Activated CD8-positive, alpha-beta memory T cell treated with anti-CD3 and anti-CD28 coated beads for 4 hours (primary cell): ENCODE measurements at regions not wholly inside any gene's neighbourhood (a gene's known extent, or its start where the extent isn't known, plus 50 kb on each side); places are given as distances from the start of the nearest gene placed in this dataset.
A peak's percentile ranks its signal among the peaks of the same experiment; 100 is the strongest.

ENCODE experiments used
- DNase-seq, 2 donors: peaks; one replicate each; pipeline ENCODE4 v3.0.0-alpha.2; 2020; ENCODE audit warnings: low read depth in 2 of 2

GRCh38 chr6:148090326-148090725, 252.3 kb upstream of the SASH1 start:
- DNase-seq, result no peak

GRCh38 chr6:148091394-148091793, 251.2 kb upstream of the SASH1 start:
- no peak for DNase-seq

- DNase-seq, result no peak
Observed at GRCh38 chr6:148103436-148103835, 239.2 kb upstream of the SASH1 start.

GRCh38 chr6:148104131-148104530, 238.5 kb upstream of the SASH1 start:
- no peak for DNase-seq

GRCh38 chr6:148105695-148106094, 236.9 kb upstream of the SASH1 start:
- DNase-seq, result no peak

GRCh38 chr6:148107911-148108310, 234.7 kb upstream of the SASH1 start:
- DNase-seq, result no peak

GRCh38 chr6:148109732-148110131, 232.9 kb upstream of the SASH1 start:
- DNase-seq, result no peak

GRCh38 chr6:148110925-148111324, 231.7 kb upstream of the SASH1 start:
- no peak for DNase-seq

GRCh38 chr6:148112851-148113319, 229.8 kb upstream of the SASH1 start:
- DNase-seq, result no peak

GRCh38 chr6:148116001-148116400, 226.6 kb upstream of the SASH1 start:
- DNase-seq, result no peak

GRCh38 chr6:148118244-148118643, 224.4 kb upstream of the SASH1 start:
- DNase-seq, result no peak

GRCh38 chr6:148128014-148128730, 214.5 kb upstream of the SASH1 start:
- no peak for DNase-seq

- DNase-seq, result no peak
Observed at GRCh38 chr6:148134592-148134991, 208.0 kb upstream of the SASH1 start.

GRCh38 chr6:148136586-148136985, 206.1 kb upstream of the SASH1 start:
- no peak for DNase-seq

GRCh38 chr6:148137652-148138051, 205.0 kb upstream of the SASH1 start:
- no peak for DNase-seq

GRCh38 chr6:148138573-148138972, 204.1 kb upstream of the SASH1 start:
- DNase-seq, result no peak

- no peak for DNase-seq
Observed at GRCh38 chr6:148140772-148141557, 201.7 kb upstream of the SASH1 start.

GRCh38 chr6:148142821-148143220, 199.8 kb upstream of the SASH1 start:
- no peak for DNase-seq

GRCh38 chr6:148143771-148144170, 198.9 kb upstream of the SASH1 start:
- DNase-seq, result no peak

- peak in 1 of 2 donors; percentile 21 for DNase-seq
Observed at GRCh38 chr6:148144917-148145521, 197.6 kb upstream of the SASH1 start.

- DNase-seq, result peak; percentile 6 to 30
Observed at GRCh38 chr6:148146717-148147462, 195.7 kb upstream of the SASH1 start.

- no peak for DNase-seq
Observed at GRCh38 chr6:148147463-148147830, 195.2 kb upstream of the SASH1 start.
